HG03432 (cell line): ENCODE measurements at regions not wholly inside any gene's neighbourhood (a gene's known extent, or its start where the extent isn't known, plus 50 kb on each side); places are given as distances from the start of the nearest gene placed in this dataset.
"Not testable (repeated sequence)": the region's sequence is repeated elsewhere in the genome, so short reads cannot be mapped to it uniquely, and the experiment has no call there.

ENCODE experiments used
- ATAC-seq: cut with Tn5 transposase; IDR thresholded peaks from one replicate; pipeline ENCODE4 v1.9.1; 2021; ENCODE audit warnings: mild to moderate bottlenecking, moderate library complexity; ENCODE audit not compliant: unreplicated experiment

DNA sequence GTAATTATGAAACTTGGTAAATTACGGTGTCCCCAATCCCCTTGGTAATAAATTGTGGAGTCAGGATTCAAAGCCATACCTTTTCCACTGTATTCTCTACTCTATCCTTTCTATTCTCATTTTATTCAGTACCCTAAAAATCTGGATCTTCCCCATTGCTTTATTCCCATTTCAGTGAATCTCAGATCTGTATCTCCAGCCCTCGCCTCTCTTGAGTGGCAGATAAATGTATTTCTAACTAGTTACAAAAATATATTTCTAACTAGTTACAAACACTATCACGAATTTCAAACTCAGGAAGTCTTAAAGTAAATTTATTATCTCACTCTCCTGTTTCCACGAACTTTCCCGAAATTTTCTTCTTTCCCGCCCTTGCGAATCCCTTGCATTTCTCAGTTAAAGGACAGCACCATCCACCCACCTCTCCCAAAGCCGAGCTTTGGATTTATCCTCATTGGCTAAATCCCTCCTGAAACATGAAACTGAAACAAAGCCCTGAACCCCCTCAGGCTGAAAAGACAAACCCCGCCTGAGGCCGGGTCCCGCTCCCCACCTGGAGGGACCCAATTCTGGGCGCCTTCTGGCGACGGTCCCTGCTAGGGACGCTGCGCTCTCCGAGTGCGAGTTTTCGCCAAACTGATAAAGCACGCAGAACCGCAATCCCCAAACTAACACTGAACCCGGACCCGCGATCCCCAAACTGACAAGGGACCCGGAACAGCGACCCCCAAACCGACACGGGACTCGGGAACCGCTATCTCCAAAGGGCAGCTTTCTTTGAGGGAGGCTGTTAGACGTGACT is 164.3 kb upstream of the PABPC3 start:
- ATAC-seq: no peak

DNA sequence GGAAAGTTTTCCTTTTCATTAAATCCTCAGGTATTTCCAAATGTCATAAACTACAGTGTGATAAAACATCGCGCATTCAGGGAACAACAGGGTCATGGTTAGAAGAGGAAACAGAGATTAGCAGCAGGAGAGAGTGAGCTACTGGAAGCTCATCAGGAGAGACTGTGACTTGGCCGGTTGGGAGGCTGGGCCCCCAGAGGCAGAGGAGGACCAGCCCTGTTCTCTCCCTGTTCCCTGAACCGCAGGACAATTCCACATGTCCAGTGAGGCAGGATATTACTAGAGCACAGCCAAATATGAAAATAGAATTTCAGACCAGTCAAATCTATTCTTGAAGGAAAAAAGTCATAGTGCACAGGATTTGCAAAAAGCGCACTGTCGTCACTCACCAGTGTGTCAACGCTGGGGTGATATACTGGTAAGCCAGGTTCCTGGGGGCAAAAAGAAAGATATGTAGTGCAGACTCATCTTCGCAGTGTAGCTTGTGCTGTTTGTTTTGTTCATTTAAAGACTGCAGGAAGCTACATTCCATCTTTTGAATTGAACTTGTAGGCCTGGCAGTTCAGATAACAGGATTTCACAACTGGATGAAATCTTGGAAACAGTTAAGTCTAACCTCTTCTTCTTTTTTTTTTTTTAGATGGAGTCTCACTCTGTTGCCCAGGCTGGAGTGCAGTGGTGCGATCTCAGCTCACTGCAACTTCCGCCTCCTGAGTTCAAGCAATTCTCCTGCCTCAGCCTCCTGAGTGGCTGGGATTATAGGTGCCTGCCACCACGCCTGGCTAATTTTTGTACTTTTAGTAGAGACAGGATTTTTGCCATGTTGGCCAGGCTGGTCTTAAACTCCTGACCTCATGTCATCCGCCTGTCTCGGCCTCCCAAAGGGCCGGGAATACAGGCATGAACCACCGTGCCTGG is 162.6 kb upstream of the PABPC3 start:
- not testable (repeated sequence) for ATAC-seq

DNA sequence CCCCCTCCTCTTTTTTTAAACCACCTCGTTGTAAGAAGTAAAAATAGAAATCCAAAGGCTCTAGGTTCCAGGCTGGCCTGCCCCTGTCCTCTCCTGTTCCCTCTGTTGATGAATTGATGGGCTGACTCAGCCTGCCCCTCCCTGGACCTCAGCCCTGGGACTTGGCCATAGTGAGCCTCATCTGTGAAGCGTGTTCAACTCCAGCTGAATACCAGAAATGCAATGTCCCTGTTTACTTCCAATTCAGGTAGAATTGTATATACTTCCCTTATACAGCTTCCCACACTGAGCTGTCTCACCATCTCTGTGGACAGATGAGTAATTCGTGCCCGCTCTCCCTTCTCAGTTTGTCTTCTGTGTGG is 161.9 kb upstream of the PABPC3 start:
- not testable (repeated sequence) for ATAC-seq

DNA sequence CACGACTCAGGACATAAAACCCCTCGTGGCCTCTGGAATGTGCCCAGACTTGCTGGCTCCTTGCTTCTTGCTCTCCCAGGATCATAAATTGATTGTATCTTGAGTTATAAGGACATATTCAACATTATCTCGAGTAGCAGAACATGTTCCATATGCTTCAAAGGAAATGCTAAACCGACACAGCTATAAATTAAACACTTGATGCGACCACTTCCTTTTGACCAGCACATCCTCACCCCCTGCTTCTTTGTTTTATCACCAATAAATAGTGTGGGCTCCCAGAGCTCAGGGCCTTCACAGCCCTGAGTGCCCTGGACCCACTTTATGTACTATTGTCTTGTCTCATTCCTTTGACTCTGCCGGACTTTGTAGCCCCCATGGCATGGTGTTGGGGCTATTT is 157.0 kb upstream of the PABPC3 start:
- no peak for ATAC-seq

DNA sequence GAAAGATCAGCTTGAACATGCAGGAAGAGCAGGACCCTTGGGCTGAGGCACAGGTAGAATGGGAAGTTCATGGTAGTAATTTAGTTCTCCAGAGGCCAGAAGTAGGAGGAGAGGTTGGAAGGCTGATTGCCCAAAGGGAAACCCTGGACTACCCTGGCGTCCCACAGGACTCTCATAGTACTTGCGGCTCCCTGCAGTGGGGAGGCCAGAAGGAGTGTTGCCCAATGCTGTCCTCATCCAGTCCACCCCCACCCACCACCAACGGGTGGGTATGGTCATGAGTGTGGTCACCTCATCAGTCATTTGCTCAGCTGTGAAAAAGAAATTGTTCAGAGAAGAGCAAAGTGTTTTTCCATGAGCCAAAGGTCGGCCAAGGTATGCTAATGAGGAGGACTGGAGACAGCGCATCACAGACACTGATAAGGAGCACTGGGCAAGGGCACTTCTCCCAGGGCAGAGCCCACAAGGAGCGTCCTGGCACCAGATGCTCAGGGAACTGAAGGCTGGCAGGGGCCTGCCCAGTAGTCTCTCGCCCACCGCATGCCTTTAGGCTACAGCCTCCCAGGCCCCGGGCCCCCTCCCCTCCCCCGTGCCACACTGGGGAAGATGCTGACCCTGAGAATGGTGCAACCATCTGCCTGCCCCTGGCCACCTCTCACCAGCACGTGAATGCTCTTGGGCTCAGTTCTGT is 154.8 kb upstream of the PABPC3 start:
- ATAC-seq: not testable (repeated sequence)

DNA sequence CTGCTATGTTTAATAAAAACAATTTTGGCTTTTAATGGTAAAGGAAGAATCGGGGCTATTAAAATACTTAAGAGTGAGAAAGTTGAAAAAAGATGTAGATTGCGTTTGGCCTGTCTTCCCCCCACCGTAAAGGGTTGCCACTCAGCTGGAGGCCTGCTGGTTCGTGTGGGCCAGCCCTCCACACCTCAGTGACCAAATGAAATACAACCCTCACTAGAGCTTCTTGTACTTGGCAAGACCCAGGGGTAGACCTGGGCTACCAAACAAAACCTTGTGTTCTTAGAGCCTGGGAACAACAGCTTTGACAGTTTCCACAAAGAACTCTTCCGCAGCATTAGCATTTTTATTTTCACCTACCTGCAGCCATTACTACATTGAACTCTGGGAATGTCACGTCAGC is 152.8 kb upstream of the PABPC3 start:
- ATAC-seq: no peak

DNA sequence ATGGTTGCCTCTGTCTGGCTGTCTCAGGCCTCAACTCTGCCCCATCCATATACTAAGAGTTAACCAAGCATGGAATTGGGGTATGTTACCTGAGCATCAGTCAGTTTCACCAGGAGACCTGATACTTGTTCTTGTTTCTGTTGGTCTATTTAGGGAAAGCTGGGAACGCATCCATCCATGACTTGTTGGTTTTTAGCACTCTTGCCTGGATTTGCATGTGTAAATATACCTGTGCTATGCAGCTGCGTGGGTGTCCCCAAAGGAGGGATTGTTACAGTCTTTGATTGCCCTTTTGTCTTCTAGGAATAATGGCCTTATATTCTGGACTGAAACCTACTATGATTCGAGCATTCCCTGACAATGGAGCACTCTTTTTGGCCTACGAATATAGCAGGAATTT is 151.9 kb upstream of the PABPC3 start:
- ATAC-seq: not testable (repeated sequence)

DNA sequence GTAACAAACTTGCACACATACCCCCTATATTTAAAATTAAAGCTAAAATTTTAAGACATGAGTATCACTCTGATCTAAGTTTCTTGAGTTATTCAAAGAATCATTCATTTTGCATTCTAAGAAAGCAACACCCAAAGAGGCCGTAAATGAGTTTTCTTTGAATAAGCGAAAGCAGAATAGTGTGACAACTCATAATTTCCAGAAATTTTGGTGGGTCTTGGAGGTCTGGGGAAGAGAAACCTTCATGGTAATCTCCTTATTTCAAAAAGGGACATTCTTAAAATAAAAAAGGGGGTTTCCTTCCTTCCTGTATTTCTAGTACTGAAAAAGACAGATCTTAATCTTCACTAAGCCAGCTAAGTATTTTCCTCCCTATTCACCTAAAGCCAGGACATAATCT is 147.0 kb upstream of the PABPC3 start:
- ATAC-seq: not testable (repeated sequence)

DNA sequence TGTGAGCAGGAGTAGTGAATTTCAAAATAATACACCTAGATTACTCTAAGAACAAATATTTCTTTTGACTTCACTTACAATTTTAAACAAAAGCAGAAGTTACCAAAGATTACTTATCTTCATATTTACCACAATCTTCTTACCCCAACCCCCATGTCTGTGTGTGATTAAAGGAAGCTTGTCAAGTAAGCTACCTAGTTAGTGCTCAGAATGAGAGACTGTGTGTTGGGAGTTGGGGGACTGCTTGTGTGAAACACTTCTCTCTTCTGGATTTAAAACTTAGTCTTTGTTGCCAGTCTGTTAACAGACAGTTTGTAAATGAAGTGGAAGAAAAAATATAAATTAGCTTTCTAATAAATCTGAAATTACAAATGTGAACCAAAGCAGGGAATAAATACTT is 145.3 kb upstream of the PABPC3 start:
- not testable (repeated sequence) for ATAC-seq

DNA sequence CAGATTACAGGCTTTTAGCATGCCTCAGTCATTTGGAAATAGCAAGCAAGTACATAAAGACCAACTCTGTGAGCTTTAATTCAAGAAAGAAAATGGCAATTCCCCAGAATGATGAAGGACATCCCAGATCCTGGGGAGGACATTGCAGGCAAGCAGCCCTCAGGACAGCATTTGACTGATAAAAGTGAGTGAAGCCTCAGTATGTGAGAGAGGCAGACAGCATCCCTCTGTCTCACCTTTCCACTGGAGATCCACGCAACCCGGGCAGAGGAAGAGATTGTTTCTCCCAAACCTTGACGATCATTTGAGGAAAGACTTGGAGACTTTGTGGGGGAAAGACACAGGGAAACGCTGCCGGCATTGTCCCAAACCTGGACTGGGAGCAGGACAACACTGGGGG is 128.0 kb upstream of the PABPC3 start:
- ATAC-seq: not testable (repeated sequence)

DNA sequence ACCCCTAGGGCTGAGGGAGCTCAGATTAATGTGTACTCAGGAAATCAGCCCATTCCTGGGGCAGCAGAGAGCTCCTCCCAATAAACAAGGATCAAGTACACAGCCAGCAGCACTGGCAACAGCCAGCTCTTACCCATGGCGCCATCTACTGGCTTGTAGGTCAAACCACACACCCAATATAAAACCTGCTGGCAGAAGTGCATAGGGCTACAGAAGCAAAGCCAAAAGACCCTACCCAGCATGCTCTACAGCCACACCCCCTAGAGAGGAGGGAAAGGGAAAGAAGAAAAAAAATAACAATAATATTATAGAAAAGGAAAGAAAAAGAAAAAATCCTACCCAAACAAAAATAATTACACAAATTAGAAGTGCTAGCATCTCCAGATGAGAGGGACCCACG is 127.5 kb upstream of the PABPC3 start:
- ATAC-seq: not testable (repeated sequence)

DNA sequence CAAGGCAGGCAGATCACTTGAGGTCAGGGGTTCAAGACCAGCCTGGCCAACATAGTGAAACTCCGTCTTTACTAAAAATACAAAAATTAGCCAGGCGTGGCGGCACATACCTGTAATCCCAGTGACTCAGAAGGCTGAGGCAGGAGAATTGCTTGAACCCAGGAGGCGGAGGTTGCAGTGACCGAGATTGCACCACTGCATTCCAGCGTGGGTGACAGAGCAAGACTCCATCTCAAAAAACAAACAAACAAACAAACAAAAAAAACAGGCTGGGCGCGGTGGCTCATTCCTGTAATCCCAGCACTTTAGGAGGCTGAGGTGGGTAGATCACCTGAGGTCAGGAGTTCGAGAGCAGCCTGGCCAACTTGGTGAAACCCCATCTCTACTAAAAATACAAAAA is 122.8 kb upstream of the PABPC3 start:
- ATAC-seq: not testable (repeated sequence)

DNA sequence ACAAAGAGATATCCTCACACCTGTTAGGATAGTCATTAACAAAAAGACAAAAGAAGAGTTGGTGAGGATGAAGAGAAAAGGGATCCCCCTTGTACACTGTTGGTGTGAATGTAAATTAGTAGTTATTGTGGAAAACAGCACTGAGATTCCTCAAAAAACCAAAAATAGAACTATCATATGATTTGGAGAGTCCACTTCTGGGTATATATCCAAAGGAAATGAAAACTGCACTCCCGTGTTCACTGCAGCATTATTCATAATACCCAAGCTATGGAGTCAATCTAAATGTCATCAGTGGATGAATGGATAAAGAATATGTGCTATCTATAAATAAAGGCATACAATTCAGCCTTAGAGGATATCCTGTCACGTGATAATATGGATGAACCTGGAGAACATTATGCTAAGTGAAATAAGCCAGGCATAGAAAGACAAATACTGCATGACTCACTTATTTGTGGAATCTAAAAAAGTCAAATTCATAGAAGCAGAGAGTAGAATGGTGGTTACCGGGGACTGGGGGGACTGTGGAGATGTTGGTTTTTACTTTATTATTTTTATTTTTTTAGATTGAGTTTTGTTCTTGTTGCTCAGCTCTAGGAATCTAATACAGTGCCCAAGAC is 114.6 kb upstream of the PABPC3 start:
- ATAC-seq: not testable (repeated sequence)

DNA sequence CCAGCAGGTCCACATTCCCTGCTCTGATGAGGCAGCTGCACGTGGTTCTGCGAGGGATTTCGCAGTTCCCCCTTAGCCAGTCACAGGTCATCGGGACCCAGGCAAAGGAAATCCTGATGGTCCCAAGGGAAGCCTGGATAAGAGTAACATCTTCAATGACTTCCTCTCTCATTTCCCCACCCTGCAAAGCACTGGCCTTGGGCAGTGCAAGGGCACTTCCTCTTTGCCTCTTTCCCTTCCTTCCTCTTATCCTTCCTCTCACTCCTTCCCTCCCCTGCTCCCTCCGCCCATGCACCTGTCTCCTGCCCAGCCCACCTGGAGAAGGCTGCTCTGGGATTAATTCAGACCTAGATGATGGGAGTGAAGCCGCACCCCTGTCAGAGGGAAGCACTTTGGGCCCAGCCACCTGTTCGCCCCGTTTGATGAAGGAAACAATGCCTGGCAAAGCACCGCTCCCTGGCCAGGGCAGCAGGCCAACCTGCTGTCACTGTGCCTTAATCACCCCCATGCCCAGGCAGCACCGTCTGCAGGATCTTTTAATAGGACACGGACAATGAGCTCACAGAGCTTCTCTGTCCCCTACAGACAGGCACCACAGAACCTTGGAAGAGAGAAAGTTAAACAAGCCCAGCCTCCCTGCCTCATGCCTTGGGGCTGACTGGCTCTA is 113.5 kb upstream of the PABPC3 start:
- ATAC-seq: no peak

DNA sequence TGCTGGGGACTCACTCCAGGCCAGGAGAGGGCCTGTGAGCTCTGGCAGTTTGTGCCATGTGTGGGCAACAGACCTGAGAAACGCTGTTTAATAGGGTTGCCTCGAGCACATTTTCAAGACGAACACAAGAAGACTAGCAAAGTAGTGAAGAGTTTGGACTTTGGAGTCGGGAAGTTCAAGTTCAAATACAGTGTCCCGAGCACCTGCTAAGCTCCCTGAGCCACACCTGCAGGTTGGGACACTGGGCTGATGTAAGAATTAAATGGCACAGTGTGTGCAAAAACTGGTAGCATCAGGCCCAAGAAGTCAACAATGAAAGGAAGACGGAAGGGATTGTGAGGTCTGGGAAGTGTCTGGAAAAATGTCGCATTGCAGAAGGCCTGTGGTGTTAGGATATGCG is 112.8 kb upstream of the PABPC3 start:
- no peak for ATAC-seq

DNA sequence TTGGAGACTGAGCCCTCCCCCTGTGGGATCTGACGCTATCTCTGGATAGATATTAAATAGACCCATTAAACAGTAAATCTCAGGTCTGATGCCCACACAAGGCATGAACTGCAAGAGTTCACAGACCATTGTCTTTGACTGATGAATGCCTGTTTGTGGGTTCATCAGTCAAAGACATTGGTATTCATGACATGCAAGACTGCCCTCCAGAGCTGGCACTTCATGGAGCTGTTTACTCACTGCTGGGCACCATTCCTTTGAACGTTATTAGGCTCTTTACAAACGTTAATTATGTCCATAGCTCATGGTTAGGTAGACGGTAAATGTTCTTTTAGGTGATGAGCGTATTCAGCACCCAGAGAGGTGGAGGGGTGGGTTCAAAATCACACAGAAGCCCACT is 111.8 kb upstream of the PABPC3 start:
- ATAC-seq: no peak

DNA sequence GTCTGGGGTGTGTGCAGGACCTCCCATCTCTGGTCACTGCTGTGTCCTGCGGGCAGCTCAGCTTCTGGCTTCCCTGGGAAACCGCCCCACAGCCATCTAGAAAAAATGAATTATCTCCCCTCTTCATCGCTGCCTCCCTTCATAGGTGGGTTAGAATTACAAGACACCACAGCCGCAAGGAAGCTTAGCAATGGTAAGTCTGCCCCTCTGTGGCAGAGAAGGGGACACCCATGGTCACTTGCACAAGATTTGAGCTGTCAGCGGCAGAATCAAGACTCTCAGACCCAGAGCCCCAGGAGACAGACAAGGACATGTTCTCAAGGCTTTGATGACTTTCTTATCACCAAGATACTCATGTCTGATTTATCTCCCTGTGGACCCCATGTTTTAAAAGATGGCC is 110.8 kb upstream of the PABPC3 start:
- ATAC-seq: no peak

DNA sequence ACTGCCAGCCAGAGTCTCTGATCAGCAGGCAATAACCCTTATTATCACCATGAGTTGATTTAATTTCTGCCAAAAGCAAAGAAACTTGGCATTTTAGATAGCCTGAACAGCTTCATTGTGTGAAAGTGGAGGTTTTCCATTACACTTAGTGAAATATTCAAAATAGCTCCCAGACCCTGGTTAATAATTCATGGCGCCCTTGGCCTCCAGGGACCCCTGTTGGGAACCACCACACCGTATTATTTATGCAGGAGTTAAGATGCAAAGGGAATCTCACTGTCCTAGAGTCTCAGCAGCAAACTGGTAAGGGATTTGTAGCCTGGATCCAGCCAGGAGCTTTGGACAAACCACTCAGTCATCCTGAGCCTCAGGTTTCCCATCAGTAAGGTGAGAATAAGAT is 110.0 kb upstream of the PABPC3 start:
- ATAC-seq: no peak

DNA sequence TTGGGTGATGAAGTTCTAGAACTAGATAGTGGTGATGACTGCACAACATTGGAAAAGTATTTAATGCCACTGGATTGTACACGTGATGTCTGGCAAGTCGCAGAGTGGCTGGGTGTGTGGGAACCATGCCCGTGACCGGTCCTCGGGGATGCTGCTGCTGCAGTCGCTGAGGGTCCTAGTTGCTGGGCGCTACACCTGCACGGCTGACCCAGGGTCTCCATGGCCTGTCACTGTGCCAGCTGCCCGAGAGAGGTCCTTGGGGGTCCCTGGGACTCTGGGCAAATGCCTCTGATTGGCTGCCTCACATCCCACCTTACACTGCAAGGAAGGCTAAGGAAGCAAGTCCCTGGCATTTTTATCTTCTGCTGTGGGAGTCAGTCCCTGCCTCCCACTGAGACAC is 109.1 kb upstream of the PABPC3 start:
- no peak for ATAC-seq

DNA sequence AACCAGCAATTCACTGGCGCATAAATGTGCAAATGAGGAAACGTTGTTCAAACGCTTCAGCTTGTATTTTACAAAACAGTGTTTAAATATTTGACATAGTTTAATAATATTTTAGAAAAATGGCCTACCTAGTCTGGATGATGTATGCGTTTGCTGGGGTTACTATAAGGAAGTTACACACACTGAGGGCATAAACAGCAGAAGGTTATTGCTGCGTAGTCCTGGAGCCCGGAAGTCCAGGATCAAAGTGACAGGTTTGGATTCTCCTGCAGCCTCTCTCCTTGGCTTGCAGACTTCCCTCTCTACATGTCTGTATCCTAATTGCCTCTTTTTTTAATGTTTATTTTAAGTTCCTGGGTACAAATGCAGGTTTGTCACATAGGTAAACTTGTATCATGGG is 106.0 kb upstream of the PABPC3 start:
- ATAC-seq: not testable (repeated sequence)
